Upper lobe of left lung (tissue), 6 donors: ENCODE measurements at regions not wholly inside any gene's neighbourhood (a gene's known extent, or its start where the extent isn't known, plus 50 kb on each side); places are given as distances from the start of the nearest gene placed in this dataset.

Experiments used
- ATAC-seq, 2 donors: fragments of 200-7000 bp; cut with Tn5 transposase; one replicate each; pipeline ENCODE4 v1.9.1; 2022; ENCODE audit warnings: mild to moderate bottlenecking in 2 of 2, moderate library complexity in 2 of 2; ENCODE audit not compliant: low FRiP score in 2 of 2
- DNase-seq, 2 donors: peaks; one replicate each; pipeline ENCODE4 v3.0.0-alpha.2; 2019 to 2020
- H3K27ac ChIP-seq, 4 donors: fragments of 200-600 bp; sonication (generic); one replicate each; pipeline ENCODE4 v1.5.1; 2016 to 2019
- H3K27me3 ChIP-seq, 4 donors: fragments of 200-600 bp; sonication (generic); one replicate each; pipeline ENCODE4 v1.5.1; 2017 to 2019
- H3K36me3 ChIP-seq, 4 donors: fragments of 200-600 bp; sonication (generic); one replicate each; pipeline ENCODE4 v1.5.1; 2016 to 2019
- H3K4me1 ChIP-seq, 4 donors: fragments of 200-600 bp; sonication (generic); one replicate each; pipeline ENCODE4 v1.5.1; 2018 to 2019
- H3K4me3 ChIP-seq, 4 donors: fragments of 200-600 bp; sonication (generic); one replicate each; pipeline ENCODE4 v1.5.1; 2017 to 2019; ENCODE audit warnings: mild to moderate bottlenecking in 2 of 4, moderate library complexity in 1 of 4
- H3K9me3 ChIP-seq, 4 donors: fragments of 200-600 bp; sonication (generic); one replicate each; pipeline ENCODE4 v1.5.1; 2018 to 2019
- EP300 ChIP-seq, 4 donors: sonication (generic); formaldehyde crosslinking; IDR thresholded peaks; one replicate each; pipeline ENCODE4 v1.5.1; 2017; ENCODE audit warnings: antibody characterized with exemption in 4 of 4, control low read depth in 2 of 4
- POLR2A ChIP-seq, 4 donors: fragments of 450-650 bp; IDR thresholded peaks; one replicate each; pipeline ENCODE4 v1.5.1; 2016 to 2017; ENCODE audit warnings: antibody characterized with exemption in 4 of 4, mild to moderate bottlenecking in 2 of 4
- POLR2AphosphoS5 ChIP-seq, 2 donors: sonication (generic); formaldehyde crosslinking; IDR thresholded peaks; one replicate each; pipeline ENCODE4 v1.5.1; 2017; ENCODE audit warnings: antibody characterized with exemption in 2 of 2
- WGBS, 2 donors: methylation state at CpG; one replicate each; pipeline ENCODE4 v1.1.5; 2017 to 2018; 5-methylcytosine and 5-hydroxymethylcytosine counted together
- TF ChIP-seq, protein P1 (sequence below), 6 experiments: fragments of 450-650 bp in 4 of 6; fragments of 200-600 bp in 2 of 6; sonication (generic) in 2 of 6; IDR thresholded peaks; one replicate each; pipeline ENCODE4 v1.5.1; 2016 to 2019; ENCODE audit warnings: antibody characterized with exemption in 6 of 6
- donor health status: DM: no; HTN: no; CAD: no; lungs with moderate emphysema.
- donor health status: DM: no; HTN: yes; CAD: no; lungs with severe emphysema.

DNA sequence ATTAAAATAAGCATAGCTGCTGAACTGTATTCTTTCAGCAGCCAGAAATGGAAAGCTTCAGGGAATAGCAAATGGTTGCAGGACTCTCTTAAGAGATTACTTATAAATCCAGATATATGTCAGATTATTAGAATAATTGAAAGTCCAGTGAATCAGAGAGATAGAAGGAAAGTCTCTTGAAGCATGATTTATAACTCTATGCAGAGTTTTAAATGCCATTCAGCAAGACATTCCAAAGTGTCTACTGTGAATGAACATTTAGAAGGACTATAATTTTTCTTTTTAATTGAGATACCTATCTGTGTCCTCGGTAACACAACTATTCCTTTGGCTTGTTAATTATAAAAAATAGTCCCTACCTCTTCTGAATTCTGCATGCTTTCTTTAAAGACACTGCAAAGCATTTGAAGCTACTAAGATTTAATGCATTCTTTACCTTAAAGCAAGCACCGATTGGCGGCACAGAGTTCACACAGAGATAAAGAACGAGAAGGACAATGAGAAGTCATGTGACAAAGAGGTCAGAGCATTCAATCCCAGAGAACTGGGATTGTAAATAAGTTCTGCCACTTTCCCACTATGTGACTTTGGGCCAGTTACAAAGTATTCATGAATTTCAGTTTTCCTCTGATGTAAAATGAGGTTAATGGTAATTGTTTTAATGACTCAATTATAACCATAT lies 371.0 kb upstream of the ATP2B1 start:
- ATAC-seq (no peak), DNase-seq (no peak)
- no peaks in the 10 kb centered on the region for H3K9me3 ChIP-seq
- 85 to 91% methylated on average over 4 of the region's 4 CpGs for WGBS, 2 donors
- H3K27me3 ChIP-seq: no peaks in the 10 kb centered on the region
- no peaks in the 10 kb centered on the region for H3K4me1 ChIP-seq
- no peak overlapping the region for H3K4me3 ChIP-seq
- H3K27ac ChIP-seq: no peak overlapping the region
- TF ChIP-seq POLR2A (IDR thresholded peaks at IDR 0.05) (no peak), POLR2AphosphoS5 (IDR thresholded peaks at IDR 0.05) (no peak), EP300 (IDR thresholded peaks at IDR 0.05) (no peak)
- TF ChIP-seq, protein P1, sequence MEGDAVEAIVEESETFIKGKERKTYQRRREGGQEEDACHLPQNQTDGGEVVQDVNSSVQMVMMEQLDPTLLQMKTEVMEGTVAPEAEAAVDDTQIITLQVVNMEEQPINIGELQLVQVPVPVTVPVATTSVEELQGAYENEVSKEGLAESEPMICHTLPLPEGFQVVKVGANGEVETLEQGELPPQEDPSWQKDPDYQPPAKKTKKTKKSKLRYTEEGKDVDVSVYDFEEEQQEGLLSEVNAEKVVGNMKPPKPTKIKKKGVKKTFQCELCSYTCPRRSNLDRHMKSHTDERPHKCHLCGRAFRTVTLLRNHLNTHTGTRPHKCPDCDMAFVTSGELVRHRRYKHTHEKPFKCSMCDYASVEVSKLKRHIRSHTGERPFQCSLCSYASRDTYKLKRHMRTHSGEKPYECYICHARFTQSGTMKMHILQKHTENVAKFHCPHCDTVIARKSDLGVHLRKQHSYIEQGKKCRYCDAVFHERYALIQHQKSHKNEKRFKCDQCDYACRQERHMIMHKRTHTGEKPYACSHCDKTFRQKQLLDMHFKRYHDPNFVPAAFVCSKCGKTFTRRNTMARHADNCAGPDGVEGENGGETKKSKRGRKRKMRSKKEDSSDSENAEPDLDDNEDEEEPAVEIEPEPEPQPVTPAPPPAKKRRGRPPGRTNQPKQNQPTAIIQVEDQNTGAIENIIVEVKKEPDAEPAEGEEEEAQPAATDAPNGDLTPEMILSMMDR (IDR thresholded peaks at IDR 0.05): no peak
- H3K36me3 ChIP-seq: no peaks in the 10 kb centered on the region

DNA sequence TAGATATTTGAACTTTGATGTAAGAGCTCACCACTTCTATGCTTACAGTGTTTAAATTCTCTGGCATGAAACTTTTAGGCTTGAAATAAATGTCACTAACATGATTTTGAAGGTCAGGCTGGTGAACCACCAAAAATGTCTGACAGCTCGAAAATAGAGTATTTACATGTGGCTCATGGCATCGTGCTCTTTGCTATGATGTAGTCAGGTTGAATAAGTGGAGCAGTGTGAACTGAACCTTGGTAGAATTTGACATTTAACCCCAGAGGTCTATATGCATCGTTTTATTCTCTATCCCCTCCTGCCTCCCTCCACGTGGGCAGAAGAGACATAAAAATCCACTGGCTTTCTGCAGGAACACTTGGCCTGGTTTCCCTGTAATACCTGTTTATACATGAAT lies 369.7 kb upstream of the ATP2B1 start:
- Histone ChIP-seq H3K4me3 (no peak overlapping the region), H3K27me3 (no peaks in the 10 kb centered on the region), H3K4me1 (no peaks in the 10 kb centered on the region), H3K36me3 (no peaks in the 10 kb centered on the region), H3K27ac (no peak overlapping the region), H3K9me3 (no peaks in the 10 kb centered on the region)
- DNase-seq (no peak), ATAC-seq (no peak)
- WGBS, 2 donors: 78 to 88% methylated on average over 4 of the region's 4 CpGs
- TF ChIP-seq EP300 (IDR thresholded peaks at IDR 0.05): no peak
- no peak for TF ChIP-seq POLR2A (IDR thresholded peaks at IDR 0.05)
- TF ChIP-seq, protein P1 (IDR thresholded peaks at IDR 0.05): no peak
- TF ChIP-seq POLR2AphosphoS5 (IDR thresholded peaks at IDR 0.05): no peak

DNA sequence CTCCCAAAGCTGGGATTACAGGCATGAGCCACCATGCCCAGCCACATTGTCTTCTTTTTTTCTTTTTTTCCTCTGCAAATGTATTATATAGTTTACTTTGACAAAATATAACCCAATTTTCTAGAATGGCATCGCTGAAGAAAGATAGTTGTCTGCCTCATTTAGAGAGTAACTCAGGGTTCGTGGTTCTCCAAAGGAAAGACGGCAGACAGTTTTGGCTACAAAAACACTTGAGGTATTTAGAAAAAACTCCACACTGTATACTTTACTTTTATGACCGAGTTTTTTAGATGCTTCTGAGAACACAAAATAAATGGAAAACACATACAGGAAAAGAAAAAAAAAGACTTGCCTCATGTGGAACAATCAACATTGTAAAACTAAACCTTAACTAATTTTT lies 369.1 kb upstream of the ATP2B1 start:
- no peak for ATAC-seq
- Histone ChIP-seq H3K4me3 (no peak overlapping the region), H3K27me3 (no peaks in the 10 kb centered on the region), H3K27ac (no peak overlapping the region), H3K9me3 (no peaks in the 10 kb centered on the region), H3K36me3 (no peaks in the 10 kb centered on the region), H3K4me1 (no peaks in the 10 kb centered on the region)
- no peak for DNase-seq
- TF ChIP-seq, protein P1 (IDR thresholded peaks at IDR 0.05): no peak
- TF ChIP-seq EP300 (IDR thresholded peaks at IDR 0.05) (no peak), POLR2AphosphoS5 (IDR thresholded peaks at IDR 0.05) (no peak), POLR2A (IDR thresholded peaks at IDR 0.05) (no peak)
- WGBS, 2 donors: 81 to 82% methylated on average over 4 of the region's 4 CpGs

DNA sequence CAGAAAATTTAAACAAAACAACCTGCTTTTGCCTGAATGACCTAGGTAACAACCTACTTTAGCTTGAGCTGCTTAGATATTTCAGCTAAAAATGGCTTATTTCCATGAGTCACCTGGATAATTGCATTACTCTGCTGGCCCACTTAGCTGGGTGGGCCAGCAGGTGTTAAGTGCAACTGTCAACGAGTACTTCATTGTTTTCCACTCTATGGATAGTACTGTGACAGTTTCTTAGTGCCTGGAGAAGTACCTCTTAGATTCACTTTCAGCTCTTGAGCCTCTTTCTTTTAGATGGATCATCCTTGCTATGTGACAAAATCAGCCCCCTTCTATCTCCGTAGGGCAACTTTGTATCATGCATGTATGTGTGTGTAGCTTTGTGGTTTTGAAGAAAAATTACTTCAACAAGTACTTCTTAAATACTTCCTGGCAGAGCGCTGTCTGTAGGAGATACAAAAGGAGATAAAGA lies 368.2 kb upstream of the ATP2B1 start:
- Histone ChIP-seq H3K4me1 (no peaks in the 10 kb centered on the region), H3K9me3 (no peaks in the 10 kb centered on the region), H3K27me3 (no peaks in the 10 kb centered on the region), H3K27ac (no peak overlapping the region), H3K4me3 (no peak overlapping the region), H3K36me3 (no peaks in the 10 kb centered on the region)
- DNase-seq: no peak
- WGBS, 2 donors: 52 to 58% methylated on average over 3 of the region's 3 CpGs
- TF ChIP-seq POLR2AphosphoS5 (IDR thresholded peaks at IDR 0.05) (no peak), POLR2A (IDR thresholded peaks at IDR 0.05) (no peak), EP300 (IDR thresholded peaks at IDR 0.05) (no peak)
- TF ChIP-seq, protein P1 (IDR thresholded peaks at IDR 0.05): no peak
- ATAC-seq: no peak

DNA sequence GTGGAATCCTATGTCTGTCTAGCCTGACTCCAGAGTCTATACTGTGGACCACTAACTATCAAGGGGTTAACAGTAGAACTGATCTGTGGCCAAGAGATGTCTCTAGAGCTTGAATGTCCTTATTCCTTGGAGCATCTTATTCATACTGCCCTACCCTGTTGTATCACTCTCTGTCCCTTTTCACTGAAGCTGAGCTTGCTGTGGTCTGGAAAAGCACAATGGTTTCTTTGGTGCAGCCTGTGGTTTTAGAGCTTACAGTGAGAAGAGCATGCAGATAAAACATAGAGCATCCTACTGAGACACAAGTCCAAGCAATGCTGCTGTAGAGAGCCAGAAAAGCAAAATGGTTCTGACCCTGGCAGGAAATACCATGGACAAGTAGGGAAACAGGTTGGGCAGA lies 367.0 kb upstream of the ATP2B1 start:
- no peaks in the 10 kb centered on the region for H3K4me1 ChIP-seq
- H3K36me3 ChIP-seq: no peaks in the 10 kb centered on the region
- H3K9me3 ChIP-seq: no peaks in the 10 kb centered on the region
- ATAC-seq (no peak), DNase-seq (no peak)
- H3K27me3 ChIP-seq: no peaks in the 10 kb centered on the region
- TF ChIP-seq, protein P1 (IDR thresholded peaks at IDR 0.05): no peak
- TF ChIP-seq POLR2A (IDR thresholded peaks at IDR 0.05): no peak
- no peak overlapping the region for H3K27ac ChIP-seq
- no peak overlapping the region for H3K4me3 ChIP-seq
